Heart right ventricle (tissue), 16 donors: ENCODE measurements at regions not wholly inside any gene's neighbourhood (a gene's known extent, or its start where the extent isn't known, plus 50 kb on each side); places are given as distances from the start of the nearest gene placed in this dataset.

ENCODE experiments used
- ATAC-seq, 8 donors: fragments of 200-7000 bp; cut with Tn5 transposase; one replicate each; pipeline ENCODE4 v1.9.1; 2020; ENCODE audit warnings: mild to moderate bottlenecking in 8 of 8, moderate library complexity in 8 of 8, moderate number of reproducible peaks in 1 of 8
- DNase-seq, 2 donors: peaks; one replicate each; pipeline ENCODE4 v3.0.0-alpha.2; 2020
- H3K27ac ChIP-seq, 10 donors: fragments of 200-600 bp; sonication (generic) in 2 of 10; one replicate each; pipeline versions ENCODE4 v1.5.0 to v1.8.0; 2020 to 2022; ENCODE audit warnings: mild to moderate bottlenecking in 3 of 10
- H3K27me3 ChIP-seq, 7 donors: fragments of 200-600 bp; one replicate each; pipeline ENCODE4 v1.8.0; 2021 to 2022; ENCODE audit warnings: mild to moderate bottlenecking in 2 of 7
- H3K36me3 ChIP-seq, 9 donors: fragments of 200-600 bp; sonication (generic) in 1 of 9; one replicate each; pipeline versions ENCODE4 v1.5.0 to v1.8.0; 2020 to 2022; ENCODE audit warnings: mild to moderate bottlenecking in 2 of 9
- H3K4me1 ChIP-seq, 9 donors: fragments of 200-600 bp; sonication (generic) in 1 of 9; one replicate each; pipeline versions ENCODE4 v1.5.0 to v1.8.0; 2020 to 2022; ENCODE audit warnings: mild to moderate bottlenecking in 4 of 9
- H3K4me3 ChIP-seq, 10 donors: fragments of 200-600 bp; sonication (generic) in 2 of 10; one replicate each; pipeline versions ENCODE4 v1.5.0 to v1.8.0; 2020 to 2022; ENCODE audit warnings: mild to moderate bottlenecking in 7 of 10, moderate library complexity in 2 of 10
- H3K9me3 ChIP-seq, 11 donors: fragments of 200-600 bp in 10 of 11; sonication (generic) in 2 of 11; one replicate each; pipeline versions ENCODE4 v1.5.0 to v1.8.0; 2013 to 2022; ENCODE audit warnings: mild to moderate bottlenecking in 2 of 11, control low read depth in 1 of 11, moderate library complexity in 1 of 11
- WGBS, 2 donors: extraction: QIAGEN DNeasy Blood & Tissue Kit; methylation state at CpG; one replicate each; pipeline ENCODE4 v1.1.7; 2013; ENCODE audit warnings: inconsistent platforms in 1 of 2; 5-methylcytosine and 5-hydroxymethylcytosine counted together
- intact Hi-C, 10 donors: fragments of 100-400 bp; cut with DNase I; formaldehyde crosslinking; loops; one replicate each; pipeline versions ENCODE4 v1.11.1 to v1.14.2; 2022
- TF ChIP-seq, protein P1 (sequence below), 9 donors: fragments of 200-600 bp; sonication (generic) in 2 of 9; IDR thresholded peaks; one replicate each; pipeline versions ENCODE4 v1.5.0 to v1.8.0; 2021 to 2022; ENCODE audit warnings: antibody characterized with exemption in 9 of 9, mild to moderate bottlenecking in 5 of 9, moderate library complexity in 1 of 9
- donor health status: Arrhythmogenic right ventricular cardiomyopathy.
- donor health status: ischemic (EF 13 %, LVEDD 7.1; RV severe dilation, severe dysfunction).
- donor health status: healthy with polysubstance abuse.
- donor health status: DM: no; HTN: yes; CAD: no.
- donor health status: DM: no; HTN: no; CAD: no.
- donor health status: ischemic (EF 25% LVEDD 6.9; RV normal size, moderate dysfunction).
- donor health status: ischemic (EF 25% LVEDD 5.7; RV mildly dilated, moderate dysfunction).
- donor health status: healthy.
- donor health status: DM: yes; HTN: yes; CAD: no.
- donor health status: Ischemic cardiomyopathy.
- donor health status: ischemic (EF 35%, LVEDD 5.7; RV mildly dilated, moderate dysfunction).
- donor health status: nonischemic (EF 11% LVEDD 7.7; RV severe dilation, severe dysfunction).
- donor health status: DM: yes; HTN: yes; CAD: no.
- donor health status: PGD.
- donor health status: ischemic (EF 29% LVEDD 5.4; RV normal size, mild dysfunction).
- donor health status: nonischemic (EF 23%, LVEDD 6.1; RV moderate dilation, normal function).

DNA sequence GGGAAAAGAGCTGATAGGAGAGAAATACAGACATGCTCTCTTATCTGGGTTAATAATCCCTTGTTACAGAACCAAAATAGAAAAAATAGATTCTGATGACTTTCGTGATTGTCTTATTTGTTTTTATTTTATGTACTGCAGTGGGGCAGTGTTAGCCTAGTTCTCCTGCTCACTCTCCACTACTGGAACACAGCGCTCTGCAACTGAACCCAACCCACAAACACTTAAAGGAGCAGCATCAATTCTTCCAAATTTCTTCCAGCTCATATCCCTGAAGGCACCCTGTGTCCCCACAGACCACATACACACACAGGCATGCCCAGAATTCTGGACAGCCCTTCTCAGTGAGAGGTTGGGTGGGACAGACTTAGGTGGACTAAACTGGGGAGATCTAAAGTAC is 160.6 kb downstream of the SS18 start:
- DNase-seq: no peak
- peaks cover 0 to 4% (median 0%) of the 10 kb centered on the region in 11 donors for H3K9me3 ChIP-seq
- peaks cover 0 to 4% (median 0%) of the 10 kb centered on the region in 9 donors for H3K4me1 ChIP-seq
- intact Hi-C loops: loop anchor here in 2 of 10 donors (10.0 kb wide), 2 partner anchors 65 to 235 kb away; no protein-coding TSS in a partner anchor
- H3K27ac ChIP-seq: no peak overlapping the region
- no peaks in the 10 kb centered on the region for H3K36me3 ChIP-seq
- H3K4me3 ChIP-seq: no peak overlapping the region
- ATAC-seq: peak in 1 of 8 donors; percentile 22
- H3K27me3 ChIP-seq: no peaks in the 10 kb centered on the region
- TF ChIP-seq, protein P1, sequence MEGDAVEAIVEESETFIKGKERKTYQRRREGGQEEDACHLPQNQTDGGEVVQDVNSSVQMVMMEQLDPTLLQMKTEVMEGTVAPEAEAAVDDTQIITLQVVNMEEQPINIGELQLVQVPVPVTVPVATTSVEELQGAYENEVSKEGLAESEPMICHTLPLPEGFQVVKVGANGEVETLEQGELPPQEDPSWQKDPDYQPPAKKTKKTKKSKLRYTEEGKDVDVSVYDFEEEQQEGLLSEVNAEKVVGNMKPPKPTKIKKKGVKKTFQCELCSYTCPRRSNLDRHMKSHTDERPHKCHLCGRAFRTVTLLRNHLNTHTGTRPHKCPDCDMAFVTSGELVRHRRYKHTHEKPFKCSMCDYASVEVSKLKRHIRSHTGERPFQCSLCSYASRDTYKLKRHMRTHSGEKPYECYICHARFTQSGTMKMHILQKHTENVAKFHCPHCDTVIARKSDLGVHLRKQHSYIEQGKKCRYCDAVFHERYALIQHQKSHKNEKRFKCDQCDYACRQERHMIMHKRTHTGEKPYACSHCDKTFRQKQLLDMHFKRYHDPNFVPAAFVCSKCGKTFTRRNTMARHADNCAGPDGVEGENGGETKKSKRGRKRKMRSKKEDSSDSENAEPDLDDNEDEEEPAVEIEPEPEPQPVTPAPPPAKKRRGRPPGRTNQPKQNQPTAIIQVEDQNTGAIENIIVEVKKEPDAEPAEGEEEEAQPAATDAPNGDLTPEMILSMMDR (IDR thresholded peaks at IDR 0.05): no peak
- WGBS, 2 donors: 57 to 63% methylated on average over 2 of the region's 2 CpGs

DNA sequence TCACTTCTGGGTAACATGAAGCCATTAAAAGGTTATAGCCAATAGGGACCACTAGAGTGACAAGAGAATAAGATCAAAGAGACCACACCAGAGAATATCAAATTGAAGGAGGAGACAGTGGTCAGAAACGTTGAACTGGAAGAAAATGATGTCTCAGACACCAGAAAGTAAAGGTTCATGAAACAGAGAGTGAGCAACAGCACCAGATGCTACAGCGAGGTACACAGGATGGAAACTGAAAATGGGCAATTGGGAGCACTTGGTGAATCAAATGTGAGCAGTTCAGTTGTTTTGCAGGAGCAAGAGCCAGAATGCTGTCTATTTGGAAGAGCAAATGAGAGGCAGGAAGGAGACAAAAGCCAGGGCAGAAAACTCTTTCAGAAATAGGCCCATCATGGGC is 162.6 kb downstream of the SS18 start:
- H3K9me3 ChIP-seq: no peaks in the 10 kb centered on the region
- no peak overlapping the region for H3K27ac ChIP-seq
- whole genome bisulfite sequencing, 2 donors: 69 to 76% methylated on average over 2 of the region's 2 CpGs
- ATAC-seq (no peak), DNase-seq (no peak)
- no peak overlapping the region for H3K4me3 ChIP-seq
- intact Hi-C loops: loop anchor here in 2 of 10 donors (10.0 kb wide), 2 partner anchors 63 to 237 kb away; no protein-coding TSS in a partner anchor
- TF ChIP-seq, protein P1 (IDR thresholded peaks at IDR 0.05): no peak
- no peaks in the 10 kb centered on the region for H3K27me3 ChIP-seq
- H3K4me1 ChIP-seq: peaks cover 0 to 4% (median 0%) of the 10 kb centered on the region in 9 donors
- no peaks in the 10 kb centered on the region for H3K36me3 ChIP-seq

DNA sequence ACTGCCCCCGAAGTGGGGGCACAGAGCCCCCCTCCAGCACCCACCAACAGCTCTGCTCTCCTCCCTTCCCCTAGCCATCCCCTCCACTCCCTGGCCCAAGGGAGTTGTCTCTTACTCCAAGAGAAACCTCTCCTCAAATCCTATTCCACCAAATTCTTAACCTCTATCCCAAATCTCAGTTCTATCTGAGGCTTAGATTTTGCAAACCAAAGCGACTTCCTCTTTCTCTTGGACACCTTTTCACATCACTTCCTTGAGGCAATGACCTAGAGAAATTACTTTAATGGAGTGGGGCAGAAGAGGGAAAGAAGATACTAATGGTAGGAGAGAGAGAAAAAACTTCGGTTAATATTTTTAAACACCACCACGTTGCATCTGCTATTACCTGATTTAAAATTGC is 167.2 kb downstream of the SS18 start:
- intact Hi-C loops: loop anchor here in 2 of 10 donors (10.0 kb wide), 2 partner anchors 58 to 242 kb away; no protein-coding TSS in a partner anchor
- no peak for ATAC-seq
- H3K9me3 ChIP-seq: no peaks in the 10 kb centered on the region
- no peaks in the 10 kb centered on the region for H3K36me3 ChIP-seq
- H3K27me3 ChIP-seq: peaks cover 0 to 4% (median 0%) of the 10 kb centered on the region in 7 donors
- H3K27ac ChIP-seq: no peak overlapping the region
- no peaks in the 10 kb centered on the region for H3K4me1 ChIP-seq
- TF ChIP-seq, protein P1 (IDR thresholded peaks at IDR 0.05): no peak
- WGBS, 2 donors: 91 to 92% methylated on average over 4 of the region's 4 CpGs
- no peak for DNase-seq
- no peak overlapping the region for H3K4me3 ChIP-seq

DNA sequence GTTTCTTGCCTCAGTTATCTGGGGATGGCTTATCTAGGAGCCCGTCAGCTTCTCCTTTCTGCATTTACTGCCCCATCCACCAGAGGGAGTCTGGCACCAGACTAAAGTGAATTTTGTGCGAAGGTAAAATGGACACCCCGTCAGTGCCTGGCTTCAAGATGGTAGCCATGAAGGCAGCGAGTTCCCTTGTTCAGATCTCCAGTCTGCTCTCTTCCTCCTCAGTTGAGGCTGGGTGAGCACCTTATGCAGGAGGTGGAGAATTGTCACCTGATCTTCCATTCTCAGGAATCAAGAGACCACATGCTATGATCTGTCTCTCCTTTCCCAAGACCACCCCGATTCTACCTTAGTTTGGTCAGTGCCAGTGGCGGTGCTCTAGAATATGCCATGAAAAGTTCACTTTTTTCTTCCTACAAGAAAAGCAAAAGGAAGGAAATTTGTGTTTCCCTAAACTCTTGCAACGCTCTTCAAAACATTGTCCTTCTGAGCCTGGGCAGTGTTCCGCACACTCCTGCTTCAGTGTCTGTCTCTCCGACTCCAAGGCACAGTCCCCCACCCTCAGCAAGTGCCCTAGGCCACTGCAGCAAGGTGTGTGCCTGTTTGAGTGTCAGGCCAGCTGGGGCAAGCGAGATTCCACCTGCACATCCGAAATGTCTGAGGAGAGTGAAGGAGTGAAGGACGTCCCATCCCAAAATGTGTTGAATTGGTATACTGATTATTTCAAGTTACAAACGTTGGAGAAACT is 168.6 kb downstream of the SS18 start:
- H3K9me3 ChIP-seq: no peaks in the 10 kb centered on the region
- no peaks in the 10 kb centered on the region for H3K4me1 ChIP-seq
- no peak overlapping the region for H3K27ac ChIP-seq
- ATAC-seq: no peak
- no peak for DNase-seq
- H3K36me3 ChIP-seq: no peaks in the 10 kb centered on the region
- peaks cover 0 to 4% (median 0%) of the 10 kb centered on the region in 7 donors for H3K27me3 ChIP-seq
- H3K4me3 ChIP-seq: no peak overlapping the region
- 82 to 84% methylated on average over 13 of the region's 13 CpGs for WGBS, 2 donors
- TF ChIP-seq, protein P1 (IDR thresholded peaks at IDR 0.05): peak in 7 of 9 donors; percentile 28 to 62 (median 34)
- intact Hi-C loops: loop anchor here in 2 of 10 donors (10.0 kb wide), 2 partner anchors 57 to 243 kb away; no protein-coding TSS in a partner anchor
